Hippocampal formation (tissue), 2 donors: ENCODE measurements at regions not wholly inside any gene's neighbourhood (a gene's known extent, or its start where the extent isn't known, plus 50 kb on each side); places are given as distances from the start of the nearest gene placed in this dataset.

ENCODE experiments used
- DNase-seq, 2 donors: peaks; one replicate each; lab custom pipeline; 2025; lab: John Stamatoyannopoulos, UW

- no peak for DNase-seq
Observed at GRCh38 chr1:29672416-29673227, 436.3 kb downstream of the PTPRU start.

GRCh38 chr1:29671446-29672356 is 435.4 kb downstream of the PTPRU start:
- no peak for DNase-seq

- no peak for DNase-seq
Observed at GRCh38 chr1:29670752-29671151, 434.4 kb downstream of the PTPRU start.

- no peak for DNase-seq
Observed at GRCh38 chr1:29669912-29670311, 433.6 kb downstream of the PTPRU start.

GRCh38 chr1:29669158-29669871 is 433.0 kb downstream of the PTPRU start:
- DNase-seq, result no peak

GRCh38 chr1:29668551-29669157 is 432.3 kb downstream of the PTPRU start:
- no peak for DNase-seq

- DNase-seq, result no peak
Observed at GRCh38 chr1:29667951-29668350, 431.6 kb downstream of the PTPRU start.

- no peak for DNase-seq
Observed at GRCh38 chr1:29664711-29665110, 428.4 kb downstream of the PTPRU start.

GRCh38 chr1:29658688-29659087 is 422.4 kb downstream of the PTPRU start:
- DNase-seq, result no peak

- DNase-seq, result no peak
Observed at GRCh38 chr1:29657816-29658215, 421.5 kb downstream of the PTPRU start.

- no peak for DNase-seq
Observed at GRCh38 chr1:29655945-29656850, 419.9 kb downstream of the PTPRU start.

GRCh38 chr1:29655145-29655544 is 418.8 kb downstream of the PTPRU start:
- no peak for DNase-seq

- no peak for DNase-seq
Observed at GRCh38 chr1:29653886-29654450, 417.6 kb downstream of the PTPRU start.

- DNase-seq, result no peak
Observed at GRCh38 chr1:29653034-29653810, 416.9 kb downstream of the PTPRU start.

GRCh38 chr1:29651684-29652665 is 415.7 kb downstream of the PTPRU start:
- no peak for DNase-seq

- no peak for DNase-seq
Observed at GRCh38 chr1:29651246-29651645, 414.9 kb downstream of the PTPRU start.

GRCh38 chr1:29650476-29650875 is 414.2 kb downstream of the PTPRU start:
- DNase-seq, result no peak

GRCh38 chr1:29650041-29650400 is 413.7 kb downstream of the PTPRU start:
- DNase-seq, result no peak
